Smooth muscle cell (in vitro differentiated cells): ENCODE measurements at regions not wholly inside any gene's neighbourhood (a gene's known extent, or its start where the extent isn't known, plus 50 kb on each side); places are given as distances from the start of the nearest gene placed in this dataset.

Experiments used
- DNase-seq: peaks from one replicate; lab custom pipeline; 2025; ENCODE audit not compliant: unreplicated experiment; lab: John Stamatoyannopoulos, UW
- H2AFZ ChIP-seq: fragments of 200-600 bp; sonication (generic); 2 replicates; pipeline ENCODE4 v1.6.0; 2016; ENCODE audit warnings: antibody characterized with exemption, low read depth, mild to moderate bottlenecking
- H3F3A ChIP-seq: fragments of 200-600 bp; sonication (generic); 2 replicates; pipeline ENCODE4 v1.6.0; 2017; ENCODE audit warnings: antibody characterized with exemption, low read depth
- H3K27ac ChIP-seq: fragments of 200-600 bp; sonication (generic); 2 replicates; pipeline ENCODE4 v1.5.1; 2016; ENCODE audit warnings: low read depth, mild to moderate bottlenecking
- H3K27me3 ChIP-seq: fragments of 200-600 bp; sonication (generic); 2 replicates; pipeline ENCODE4 v1.6.1; 2016; ENCODE audit warnings: low read depth, mild to moderate bottlenecking
- H3K36me3 ChIP-seq: fragments of 200-600 bp; sonication (generic); 2 replicates; pipeline ENCODE4 v1.5.1; 2016; ENCODE audit warnings: low read depth
- H3K4me1 ChIP-seq: fragments of 200-600 bp; sonication (generic); 2 replicates; pipeline ENCODE4 v1.5.1; 2016; ENCODE audit warnings: low read depth
- H3K4me2 ChIP-seq: fragments of 200-600 bp; sonication (generic); 2 replicates; pipeline ENCODE4 v1.6.0; 2016; ENCODE audit warnings: mild to moderate bottlenecking
- H3K4me3 ChIP-seq: fragments of 200-600 bp; sonication (generic); 2 replicates; pipeline ENCODE4 v1.5.1; 2016; ENCODE audit warnings: mild to moderate bottlenecking
- H3K79me2 ChIP-seq: fragments of 200-600 bp; sonication (generic); 2 replicates; pipeline ENCODE4 v1.6.0; 2016; ENCODE audit warnings: low read depth, mild to moderate bottlenecking
- H3K9ac ChIP-seq: fragments of 200-600 bp; sonication (generic); 2 replicates; pipeline ENCODE4 v1.6.0; 2016; ENCODE audit warnings: low read depth
- H3K9me3 ChIP-seq: fragments of 200-600 bp; sonication (generic); replicated peaks from 2 replicates; pipeline ENCODE4 v1.5.1; 2016; ENCODE audit warnings: low read depth
- H4K20me1 ChIP-seq: fragments of 200-600 bp; sonication (generic); 2 replicates; pipeline ENCODE4 v1.6.0; 2016; ENCODE audit warnings: low read depth
- WGBS: methylation state at CpG from one replicate; pipeline ENCODE4 v1.1.7; 2016; ENCODE audit warnings: low lambda C conversion rate; 5-methylcytosine and 5-hydroxymethylcytosine counted together
- TF ChIP-seq, protein P1 (sequence below): fragments of 200-600 bp; sonication (generic); IDR thresholded peaks from 2 replicates; pipeline ENCODE4 v1.5.1; 2017; ENCODE audit warnings: borderline replicate concordance, mild to moderate bottlenecking, antibody characterized with exemption; ENCODE audit not compliant: insufficient read depth, poor library complexity, severe bottlenecking

- H3K9me3 ChIP-seq: no peaks in the 10 kb centered on the region
- H3K36me3 ChIP-seq: no peaks in the 10 kb centered on the region
- H3K27me3 ChIP-seq: peaks cover 15% of the 10 kb centered on the region
- H3F3A ChIP-seq: no peaks in the 10 kb centered on the region
- TF ChIP-seq, protein P1, sequence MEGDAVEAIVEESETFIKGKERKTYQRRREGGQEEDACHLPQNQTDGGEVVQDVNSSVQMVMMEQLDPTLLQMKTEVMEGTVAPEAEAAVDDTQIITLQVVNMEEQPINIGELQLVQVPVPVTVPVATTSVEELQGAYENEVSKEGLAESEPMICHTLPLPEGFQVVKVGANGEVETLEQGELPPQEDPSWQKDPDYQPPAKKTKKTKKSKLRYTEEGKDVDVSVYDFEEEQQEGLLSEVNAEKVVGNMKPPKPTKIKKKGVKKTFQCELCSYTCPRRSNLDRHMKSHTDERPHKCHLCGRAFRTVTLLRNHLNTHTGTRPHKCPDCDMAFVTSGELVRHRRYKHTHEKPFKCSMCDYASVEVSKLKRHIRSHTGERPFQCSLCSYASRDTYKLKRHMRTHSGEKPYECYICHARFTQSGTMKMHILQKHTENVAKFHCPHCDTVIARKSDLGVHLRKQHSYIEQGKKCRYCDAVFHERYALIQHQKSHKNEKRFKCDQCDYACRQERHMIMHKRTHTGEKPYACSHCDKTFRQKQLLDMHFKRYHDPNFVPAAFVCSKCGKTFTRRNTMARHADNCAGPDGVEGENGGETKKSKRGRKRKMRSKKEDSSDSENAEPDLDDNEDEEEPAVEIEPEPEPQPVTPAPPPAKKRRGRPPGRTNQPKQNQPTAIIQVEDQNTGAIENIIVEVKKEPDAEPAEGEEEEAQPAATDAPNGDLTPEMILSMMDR: no peak
- H2AFZ ChIP-seq: no peak overlapping the region
- no peak overlapping the region for H3K9ac ChIP-seq
- WGBS: 93% methylated on average over 2 of the region's 2 CpGs
- no peak overlapping the region for H3K27ac ChIP-seq
- no peak for DNase-seq
- H3K79me2 ChIP-seq: no peaks in the 10 kb centered on the region
- no peaks in the 10 kb centered on the region for H3K4me1 ChIP-seq
- H4K20me1 ChIP-seq: no peaks in the 10 kb centered on the region
- H3K4me2 ChIP-seq: no peak overlapping the region
- no peak overlapping the region for H3K4me3 ChIP-seq
Observed at GRCh38 chr20:22315073-22315472, 269.3 kb downstream of the FOXA2 start.

GRCh38 chr20:22312744-22313346 lies 271.5 kb downstream of the FOXA2 start:
- Histone ChIP-seq H3F3A (no peaks in the 10 kb centered on the region), H3K27ac (no peak overlapping the region), H2AFZ (no peak overlapping the region), H3K9ac (no peak overlapping the region), H3K4me1 (no peaks in the 10 kb centered on the region), H3K79me2 (no peaks in the 10 kb centered on the region), H3K27me3 (peaks cover 18% of the 10 kb centered on the region), H3K9me3 (no peaks in the 10 kb centered on the region), H3K4me3 (no peak overlapping the region), H4K20me1 (no peaks in the 10 kb centered on the region), H3K36me3 (no peaks in the 10 kb centered on the region), H3K4me2 (no peak overlapping the region)
- TF ChIP-seq, protein P1: peak; percentile 78
- WGBS: 6% methylated on average over 6 of the region's 6 CpGs
- DNase-seq: no peak

DNA sequence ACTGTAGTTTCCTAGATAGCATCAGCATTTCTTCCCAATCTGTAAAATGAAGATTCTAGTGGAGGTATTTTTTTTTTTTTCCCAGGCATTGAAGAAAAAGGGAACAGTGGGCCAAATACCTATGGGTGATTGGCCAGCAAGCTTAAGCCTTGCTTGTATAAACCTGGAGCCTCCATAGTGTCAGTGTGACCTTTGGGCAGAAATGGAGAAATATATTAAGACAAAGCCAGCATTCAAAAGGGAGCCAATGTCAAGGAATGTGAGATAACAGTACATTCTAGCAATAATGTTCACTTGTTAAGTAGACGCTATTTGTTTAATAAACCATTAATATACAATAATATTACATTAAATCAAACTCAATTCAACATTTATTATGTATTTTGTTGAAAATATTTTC lies 275.4 kb downstream of the FOXA2 start:
- H3K27me3 ChIP-seq: peaks cover 14% of the 10 kb centered on the region
- H3K27ac ChIP-seq: no peak overlapping the region
- no peaks in the 10 kb centered on the region for H3K9me3 ChIP-seq
- no peaks in the 10 kb centered on the region for H3K79me2 ChIP-seq
- no peak overlapping the region for H3K4me3 ChIP-seq
- no peaks in the 10 kb centered on the region for H3K4me1 ChIP-seq
- H4K20me1 ChIP-seq: no peaks in the 10 kb centered on the region
- DNase-seq: no peak
- H3K4me2 ChIP-seq: no peak overlapping the region
- H3K9ac ChIP-seq: no peak overlapping the region
- no peak overlapping the region for H2AFZ ChIP-seq
- WGBS: 72% methylated on average over 1 of the region's 1 CpG
- H3K36me3 ChIP-seq: no peaks in the 10 kb centered on the region
- H3F3A ChIP-seq: no peaks in the 10 kb centered on the region
- TF ChIP-seq, protein P1: no peak

DNA sequence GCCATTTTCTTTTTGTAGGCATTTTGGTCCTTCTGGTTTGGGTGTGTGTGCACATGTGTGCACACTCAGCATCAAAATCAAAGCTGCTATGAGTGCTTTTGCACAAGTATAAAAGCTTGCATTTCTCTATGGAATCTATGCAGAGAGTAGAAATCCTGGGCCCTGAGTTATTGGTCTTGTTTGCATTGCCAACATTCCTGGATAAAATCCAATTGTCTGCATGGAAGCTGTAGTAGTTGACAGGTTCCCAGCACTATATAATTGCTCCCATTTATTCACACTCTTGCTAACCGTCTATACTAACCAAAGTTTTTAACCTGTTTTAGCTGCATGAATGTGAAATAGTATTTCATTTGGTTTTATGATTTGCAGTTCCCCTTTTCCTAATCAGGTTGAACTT lies 277.0 kb downstream of the FOXA2 start:
- H3K27me3 ChIP-seq: peaks cover 12% of the 10 kb centered on the region
- no peak overlapping the region for H2AFZ ChIP-seq
- no peak overlapping the region for H3K4me2 ChIP-seq
- no peak overlapping the region for H3K9ac ChIP-seq
- no peaks in the 10 kb centered on the region for H3K36me3 ChIP-seq
- no peaks in the 10 kb centered on the region for H3K9me3 ChIP-seq
- TF ChIP-seq, protein P1: no peak
- H3F3A ChIP-seq: no peaks in the 10 kb centered on the region
- H4K20me1 ChIP-seq: no peaks in the 10 kb centered on the region
- DNase-seq: no peak
- H3K27ac ChIP-seq: no peak overlapping the region
- no peaks in the 10 kb centered on the region for H3K79me2 ChIP-seq
- WGBS: 65% methylated on average over 1 of the region's 1 CpG
- no peaks in the 10 kb centered on the region for H3K4me1 ChIP-seq
- H3K4me3 ChIP-seq: no peak overlapping the region
